Spleen (tissue), 11 donors: ENCODE measurements at regions not wholly inside any gene's neighbourhood (a gene's known extent, or its start where the extent isn't known, plus 50 kb on each side); places are given as distances from the start of the nearest gene placed in this dataset.

Source experiments
- DNase-seq: peaks from one replicate; pipeline ENCODE4 v3.0.0-alpha.2; 2020
- H3K27ac ChIP-seq, 8 donors: fragments of 200-600 bp; sonication (generic) in 7 of 8; 1 replicate in 4 of 8; 2 replicates in 4 of 8; pipeline versions ENCODE4 v1.5.0 to v1.8.0; 2016 to 2021; ENCODE audit warnings: inconsistent platforms in 4 of 8, mild to moderate bottlenecking in 4 of 8, moderate library complexity in 1 of 8
- H3K27me3 ChIP-seq, 7 donors: fragments of 200-600 bp; sonication (generic) in 6 of 7; replicated peaks in 1 of 7; 1 replicate in 4 of 7; 2 replicates in 3 of 7; pipeline versions ENCODE4 v1.5.0 to v1.8.0; 2016 to 2021; ENCODE audit warnings: inconsistent platforms in 3 of 7, mild to moderate bottlenecking in 1 of 7
- H3K36me3 ChIP-seq, 6 donors: fragments of 200-600 bp; sonication (generic) in 5 of 6; 1 replicate in 4 of 6; 2 replicates in 2 of 6; pipeline versions ENCODE4 v1.5.0 to v1.8.0; 2016 to 2021; ENCODE audit warnings: inconsistent platforms in 2 of 6
- H3K4me1 ChIP-seq, 6 donors: fragments of 200-600 bp; sonication (generic) in 5 of 6; 1 replicate in 3 of 6; 2 replicates in 3 of 6; pipeline versions ENCODE4 v1.5.0 to v1.8.0; 2016 to 2021; ENCODE audit warnings: inconsistent platforms in 3 of 6
- H3K4me3 ChIP-seq, 8 donors: fragments of 200-600 bp; sonication (generic) in 7 of 8; 1 replicate in 4 of 8; 2 replicates in 4 of 8; pipeline versions ENCODE4 v1.5.0 to v1.8.0; 2016 to 2021; ENCODE audit warnings: inconsistent platforms in 4 of 8, mild to moderate bottlenecking in 4 of 8, moderate library complexity in 2 of 8
- H3K9me3 ChIP-seq, 8 donors: fragments of 200-600 bp; sonication (generic) in 7 of 8; 1 replicate in 4 of 8; 2 replicates in 4 of 8; pipeline versions ENCODE4 v1.5.0 to v1.8.0; 2016 to 2021; ENCODE audit warnings: inconsistent platforms in 4 of 8
- CTCF ChIP-seq, 11 experiments: fragments of 200-600 bp in 7 of 11; fragments of 450-650 bp in 4 of 11; sonication (generic) in 4 of 11; IDR thresholded peaks in 8 of 11; conservative IDR thresholded peaks in 3 of 11; 1 replicate in 7 of 11; 2 replicates in 4 of 11; pipeline versions ENCODE4 v1.4.0 to v1.8.0; 2016 to 2021; ENCODE audit warnings: antibody characterized with exemption in 11 of 11, inconsistent platforms in 4 of 11, mild to moderate bottlenecking in 1 of 11
- POLR2A ChIP-seq, 3 donors: fragments of 450-650 bp; IDR thresholded peaks; one replicate each; pipeline ENCODE4 v1.5.1; 2017; ENCODE audit warnings: antibody characterized with exemption in 3 of 3, mild to moderate bottlenecking in 1 of 3
- POLR2AphosphoS5 ChIP-seq, 3 donors: sonication (generic); formaldehyde crosslinking; IDR thresholded peaks; one replicate each; pipeline ENCODE4 v1.5.1; 2017; ENCODE audit warnings: antibody characterized with exemption in 3 of 3
- WGBS, 5 donors: extraction: QIAGEN DNeasy Blood & Tissue Kit in 3 of 5; methylation state at CpG; one replicate each; pipeline versions ENCODE4 v1.1.5 to v1.1.7; 2013 to 2018; 5-methylcytosine and 5-hydroxymethylcytosine counted together
- intact Hi-C: fragments of 100-400 bp; cut with DNase I; formaldehyde crosslinking; loops from one replicate; pipeline ENCODE4 v1.15.0; 2023; ENCODE audit warnings: low total_unique reads
- donor health status: healthy with polysubstance abuse.
- donor health status: DM: no; HTN: no; CAD: no; lungs with moderate emphysema.
- donor health status: DM: no; HTN: no; CAD: no.
- donor health status: Bipolar disorder and iron deficiency.
- donor health status: healthy.
- donor health status: DM: no; HTN: no; CAD: no.
- donor health status: DM: yes; HTN: yes; CAD: no.

GRCh38 chr20:52054123-52054522 is 137.5 kb downstream of the ZFP64 start:
- H3K9me3 ChIP-seq, result peaks cover 5 to 29% (median 23%) of the 10 kb centered on the region in 8 donors
- no peak overlapping the region for H3K4me3 ChIP-seq
- WGBS, 5 donors, result 88 to 92% (median 90%) methylated on average over 5 of the region's 5 CpGs
- no peaks in the 10 kb centered on the region for H3K4me1 ChIP-seq
- H3K36me3 ChIP-seq, result no peaks in the 10 kb centered on the region
- TF ChIP-seq CTCF (IDR thresholded peaks at IDR 0.05 in 8 of 11, conservative IDR thresholded peaks at IDR 0.05 in 3 of 11) (no peak), POLR2A (IDR thresholded peaks at IDR 0.05) (no peak), POLR2AphosphoS5 (IDR thresholded peaks at IDR 0.05) (no peak)
- peak; percentile 76 for DNase-seq
- no peak overlapping the region for H3K27ac ChIP-seq
- no peaks in the 10 kb centered on the region for H3K27me3 ChIP-seq
- intact Hi-C loops, result no loop called here

- DNase-seq, result no peak
- Histone ChIP-seq H3K27me3 (no peaks in the 10 kb centered on the region), H3K9me3 (no peaks in the 10 kb centered on the region), H3K4me1 (peaks cover 0 to 11% (median 0%) of the 10 kb centered on the region in 6 donors), H3K27ac (no peak overlapping the region), H3K4me3 (no peak overlapping the region), H3K36me3 (no peaks in the 10 kb centered on the region)
- intact Hi-C loops, result no loop called here
- TF ChIP-seq CTCF (IDR thresholded peaks at IDR 0.05 in 8 of 11, conservative IDR thresholded peaks at IDR 0.05 in 3 of 11) (no peak), POLR2AphosphoS5 (IDR thresholded peaks at IDR 0.05) (no peak), POLR2A (IDR thresholded peaks at IDR 0.05) (no peak)
- WGBS, 5 donors, result 63 to 82% (median 69%) methylated on average over 7 of the region's 7 CpGs
Measured at GRCh38 chr20:52049001-52049731, 142.4 kb downstream of the ZFP64 start.

- no peaks in the 10 kb centered on the region for H3K27me3 ChIP-seq
- H3K4me1 ChIP-seq, result peaks cover 0 to 11% (median 0%) of the 10 kb centered on the region in 6 donors
- no peak overlapping the region for H3K27ac ChIP-seq
- WGBS, 5 donors, result 29 to 34% (median 31%) methylated on average over 19 of the region's 19 CpGs
- H3K9me3 ChIP-seq, result no peaks in the 10 kb centered on the region
- intact Hi-C loops, result no loop called here
- TF ChIP-seq POLR2AphosphoS5 (IDR thresholded peaks at IDR 0.05) (no peak), CTCF (IDR thresholded peaks at IDR 0.05 in 8 of 11, conservative IDR thresholded peaks at IDR 0.05 in 3 of 11) (no peak), POLR2A (IDR thresholded peaks at IDR 0.05) (no peak)
- H3K36me3 ChIP-seq, result no peaks in the 10 kb centered on the region
- H3K4me3 ChIP-seq, result no peak overlapping the region
- no peak for DNase-seq
Measured at GRCh38 chr20:52047811-52048764, 143.5 kb downstream of the ZFP64 start.

GRCh38 chr20:52041966-52042365 is 149.6 kb downstream of the ZFP64 start:
- intact Hi-C loops, result no loop called here
- no peaks in the 10 kb centered on the region for H3K36me3 ChIP-seq
- WGBS, 5 donors, result 89 to 92% (median 90%) methylated on average over 6 of the region's 6 CpGs
- H3K27ac ChIP-seq, result no peak overlapping the region
- no peak for DNase-seq
- TF ChIP-seq POLR2A (IDR thresholded peaks at IDR 0.05) (no peak), CTCF (IDR thresholded peaks at IDR 0.05 in 8 of 11, conservative IDR thresholded peaks at IDR 0.05 in 3 of 11) (no peak), POLR2AphosphoS5 (IDR thresholded peaks at IDR 0.05) (no peak)
- H3K27me3 ChIP-seq, result no peaks in the 10 kb centered on the region
- no peak overlapping the region for H3K4me3 ChIP-seq
- H3K9me3 ChIP-seq, result no peaks in the 10 kb centered on the region
- H3K4me1 ChIP-seq, result no peaks in the 10 kb centered on the region
